ENCODE measurements at regions not wholly inside any gene's neighbourhood (a gene's known extent, or its start where the extent isn't known, plus 50 kb on each side); places are given as distances from the start of the nearest gene placed in this dataset.

DNA sequence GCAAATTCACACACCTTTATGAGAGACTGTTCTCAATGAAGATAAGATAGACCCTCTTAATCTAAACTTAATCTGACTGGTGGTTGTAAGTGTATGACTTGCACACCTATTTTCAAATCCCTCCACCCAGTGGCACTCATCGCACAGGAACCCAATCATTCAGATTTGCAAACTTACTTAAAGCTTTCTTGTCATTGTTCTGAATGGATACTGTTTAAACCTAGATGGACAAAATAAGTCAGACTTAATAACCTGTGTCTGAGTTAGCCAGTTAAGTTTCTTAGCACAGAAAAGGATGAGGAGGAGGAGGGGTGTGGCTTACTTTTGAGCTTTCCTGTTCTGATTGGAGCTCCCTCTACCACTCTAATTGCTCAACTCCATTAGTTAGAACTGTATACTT is 252.4 kb upstream of the CCNH start:
- no peak overlapping the region for H3K27ac Mint-ChIP-seq
- no peaks in the 10 kb centered on the region for H3K9me3 Mint-ChIP-seq
- H3K27me3 Mint-ChIP-seq (ENCODE audit: low read depth): no peaks in the 10 kb centered on the region
- no peak for DNase-seq (ENCODE audit: low spot score)
- H3K36me3 Mint-ChIP-seq (ENCODE audit: low read depth): no peaks in the 10 kb centered on the region
- no peaks in the 10 kb centered on the region for H3K4me1 Mint-ChIP-seq (ENCODE audit: low read depth)
- H3K4me3 Mint-ChIP-seq: no peak overlapping the region

DNA sequence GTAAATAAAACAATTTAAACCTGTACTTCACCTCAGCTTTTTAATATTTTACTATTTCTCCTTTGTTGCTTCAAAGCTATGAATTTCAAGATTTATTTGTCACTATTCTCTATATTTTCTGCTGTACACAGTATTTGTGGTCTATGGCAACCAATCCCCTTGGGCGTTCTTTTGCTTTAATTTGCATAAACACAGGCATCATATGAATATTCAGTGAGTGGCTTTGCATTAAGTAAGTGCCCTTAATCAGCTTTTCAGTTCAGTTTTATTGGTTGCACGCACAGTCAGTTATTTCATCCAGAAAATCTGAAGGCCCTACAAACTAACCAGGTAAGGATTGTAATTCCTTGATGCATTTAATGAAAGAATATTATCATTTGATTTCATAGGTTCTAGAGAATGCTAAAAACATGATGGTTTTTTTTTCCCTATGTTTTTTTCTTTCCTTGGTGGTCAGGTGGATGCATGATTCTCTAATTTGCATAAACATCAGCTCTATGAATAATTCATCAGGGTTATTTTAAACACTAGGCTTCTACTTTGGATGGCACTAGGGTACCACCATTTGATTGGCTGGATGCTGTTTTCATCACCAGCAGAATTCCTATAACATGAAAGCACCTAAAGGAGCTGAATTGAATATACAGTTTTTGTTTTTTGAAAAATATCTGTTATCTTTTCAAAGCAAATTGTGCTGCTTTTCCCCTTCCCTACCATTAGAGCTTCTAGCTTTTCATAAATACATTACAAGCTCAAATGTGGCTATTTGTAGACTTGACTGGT is 249.2 kb upstream of the CCNH start:
- Mint-ChIP-seq H3K4me3 (no peak overlapping the region), H3K27ac (no peak overlapping the region), H3K36me3 (ENCODE audit: low read depth) (no peaks in the 10 kb centered on the region), H3K9me3 (no peaks in the 10 kb centered on the region), H3K4me1 (ENCODE audit: low read depth) (no peaks in the 10 kb centered on the region), H3K27me3 (ENCODE audit: low read depth) (no peaks in the 10 kb centered on the region)
- no peak for DNase-seq (ENCODE audit: low spot score)

DNA sequence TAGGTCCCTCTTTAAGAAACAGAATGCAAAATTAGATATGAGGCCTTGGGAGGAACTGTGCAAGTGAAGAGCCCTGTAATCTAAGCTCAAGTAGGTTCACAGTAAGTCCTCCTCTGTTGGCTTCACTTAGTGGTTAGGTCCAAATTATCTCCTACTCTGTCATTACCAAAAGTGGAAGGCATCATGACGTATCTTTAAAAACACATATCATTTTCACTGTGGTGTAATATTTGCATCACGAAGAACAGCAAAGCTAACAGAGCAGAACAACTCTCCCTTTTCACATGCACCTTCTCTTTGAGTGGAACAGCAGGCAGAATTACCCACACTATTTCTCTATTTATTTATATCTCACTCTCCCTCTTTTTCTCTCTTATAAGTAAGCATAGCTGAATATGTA is 240.5 kb upstream of the CCNH start:
- H3K4me1 Mint-ChIP-seq (ENCODE audit: low read depth): no peaks in the 10 kb centered on the region
- no peak overlapping the region for H3K4me3 Mint-ChIP-seq
- no peak overlapping the region for H3K27ac Mint-ChIP-seq
- H3K36me3 Mint-ChIP-seq (ENCODE audit: low read depth): no peaks in the 10 kb centered on the region
- H3K27me3 Mint-ChIP-seq (ENCODE audit: low read depth): no peaks in the 10 kb centered on the region
- no peaks in the 10 kb centered on the region for H3K9me3 Mint-ChIP-seq
- DNase-seq (ENCODE audit: low spot score): no peak

DNA sequence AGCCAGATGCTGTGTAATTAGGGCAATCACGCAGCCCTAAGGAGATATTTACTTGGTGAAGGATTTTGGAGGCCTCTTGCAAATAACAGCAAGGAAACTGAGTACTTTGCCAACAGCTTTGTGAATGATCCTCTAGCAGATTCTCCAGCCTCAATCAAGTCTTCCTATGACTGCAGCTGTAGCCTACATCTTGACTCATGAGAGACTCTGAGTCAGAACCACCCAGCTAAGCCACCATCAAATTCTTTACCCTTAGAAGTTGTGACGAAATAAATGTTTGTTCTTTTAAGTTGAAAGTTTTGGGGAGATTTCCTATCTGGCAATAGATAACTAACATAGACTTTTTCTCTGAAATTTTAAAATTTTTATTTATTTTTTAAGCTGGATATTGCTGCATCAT is 237.6 kb upstream of the CCNH start:
- Mint-ChIP-seq H3K27me3 (ENCODE audit: low read depth) (no peaks in the 10 kb centered on the region), H3K4me3 (no peak overlapping the region), H3K27ac (no peak overlapping the region), H3K9me3 (no peaks in the 10 kb centered on the region), H3K36me3 (ENCODE audit: low read depth) (no peaks in the 10 kb centered on the region), H3K4me1 (ENCODE audit: low read depth) (no peaks in the 10 kb centered on the region)
- DNase-seq (ENCODE audit: low spot score): no peak

DNA sequence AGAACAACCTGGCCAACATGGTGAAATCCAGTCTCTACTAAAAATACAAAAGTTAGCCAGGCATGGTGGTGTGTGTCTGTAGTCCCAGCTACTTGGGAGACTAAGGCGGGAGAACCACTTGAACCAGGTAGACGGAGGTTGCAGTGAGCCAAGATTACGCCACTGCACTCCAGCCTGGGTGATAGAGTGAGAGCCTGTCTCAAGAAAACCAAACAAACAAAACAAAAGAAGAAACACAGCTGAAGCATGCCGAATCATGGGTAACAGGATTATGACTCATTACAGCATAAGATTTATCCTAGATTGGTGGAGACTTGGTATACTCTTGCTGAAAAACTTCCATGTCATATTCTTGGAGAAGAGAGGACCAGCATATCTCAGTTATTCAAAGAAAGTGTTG is 236.7 kb upstream of the CCNH start:
- Mint-ChIP-seq H3K27me3 (ENCODE audit: low read depth) (no peaks in the 10 kb centered on the region), H3K4me3 (no peak overlapping the region), H3K36me3 (ENCODE audit: low read depth) (no peaks in the 10 kb centered on the region), H3K4me1 (ENCODE audit: low read depth) (no peaks in the 10 kb centered on the region), H3K27ac (no peak overlapping the region), H3K9me3 (no peaks in the 10 kb centered on the region)
- DNase-seq (ENCODE audit: low spot score): no peak

DNA sequence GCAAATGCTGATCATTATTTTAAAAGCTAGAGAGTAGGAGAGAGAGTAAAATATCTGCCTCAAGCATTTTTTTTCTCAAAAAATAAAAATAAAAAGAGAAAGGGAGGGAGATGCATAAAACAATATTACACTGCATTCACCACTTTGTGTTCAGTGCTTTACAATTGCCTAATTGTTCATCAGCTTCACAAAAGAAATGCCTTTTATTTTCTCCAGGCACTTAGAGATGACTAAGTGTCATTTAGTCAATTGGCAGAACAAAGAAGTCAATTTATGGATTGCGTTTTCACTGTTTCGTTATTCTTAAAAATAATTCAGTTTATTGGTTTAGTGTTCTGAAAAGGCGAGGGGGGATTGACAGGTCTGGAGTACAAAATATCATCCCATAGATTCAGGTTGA is 232.5 kb upstream of the CCNH start:
- Mint-ChIP-seq H3K4me1 (ENCODE audit: low read depth) (no peaks in the 10 kb centered on the region), H3K27me3 (ENCODE audit: low read depth) (no peaks in the 10 kb centered on the region)

DNA sequence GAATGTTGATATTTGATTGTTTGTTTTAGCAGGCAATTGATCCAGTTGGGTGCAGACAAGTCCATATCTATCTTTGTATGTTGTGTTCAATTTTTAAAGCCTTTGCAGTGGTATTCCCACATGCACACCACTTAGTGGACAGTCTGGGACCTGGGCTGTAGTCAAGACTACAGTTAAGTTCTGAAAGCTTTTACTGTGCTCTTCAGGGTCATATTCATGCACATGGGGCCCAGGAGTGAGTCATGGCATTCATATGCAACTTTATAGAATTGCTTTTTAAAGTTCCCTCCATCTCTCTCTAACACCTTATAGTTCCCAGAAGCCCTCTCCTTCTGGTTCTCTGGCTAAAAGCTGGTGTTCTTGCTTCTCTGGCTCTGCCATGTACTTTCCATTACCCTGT is 228.2 kb upstream of the CCNH start:
- no peak for DNase-seq (ENCODE audit: low spot score)
- Mint-ChIP-seq H3K4me3 (no peak overlapping the region), H3K27me3 (ENCODE audit: low read depth) (no peaks in the 10 kb centered on the region), H3K27ac (no peak overlapping the region), H3K4me1 (ENCODE audit: low read depth) (no peaks in the 10 kb centered on the region), H3K9me3 (no peaks in the 10 kb centered on the region), H3K36me3 (ENCODE audit: low read depth) (no peaks in the 10 kb centered on the region)

More for the DNA sequence above, 232.5 kb upstream of the CCNH start:
- Mint-ChIP-seq H3K36me3 (ENCODE audit: low read depth) (no peaks in the 10 kb centered on the region), H3K27ac (no peak overlapping the region), H3K4me3 (no peak overlapping the region), H3K9me3 (no peaks in the 10 kb centered on the region)
- no peak for DNase-seq (ENCODE audit: low spot score)

DNA sequence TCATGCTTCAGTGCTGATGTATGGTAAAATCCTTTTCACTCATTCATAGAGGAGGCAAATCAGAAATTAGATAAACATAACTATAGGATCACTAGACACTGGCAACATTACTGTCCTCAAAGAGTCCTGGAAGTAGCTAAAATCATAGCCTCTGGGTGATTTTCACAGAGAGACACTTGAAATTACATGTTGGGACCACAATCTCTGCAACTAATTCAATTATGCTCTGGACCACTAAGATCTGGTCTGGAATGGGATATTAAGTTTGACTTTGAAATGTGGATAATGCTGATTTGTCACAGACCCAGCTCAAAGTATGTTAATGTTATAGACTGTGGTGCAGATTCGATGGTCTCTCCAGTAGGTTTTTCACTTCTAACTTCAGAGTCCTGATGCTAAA is 214.6 kb upstream of the CCNH start:
- H3K27me3 Mint-ChIP-seq (ENCODE audit: low read depth): no peaks in the 10 kb centered on the region
- no peaks in the 10 kb centered on the region for H3K36me3 Mint-ChIP-seq (ENCODE audit: low read depth)
- no peak overlapping the region for H3K27ac Mint-ChIP-seq
- H3K4me3 Mint-ChIP-seq: no peak overlapping the region
- DNase-seq (ENCODE audit: low spot score): no peak
- H3K4me1 Mint-ChIP-seq (ENCODE audit: low read depth): no peaks in the 10 kb centered on the region
- H3K9me3 Mint-ChIP-seq: no peaks in the 10 kb centered on the region

DNA sequence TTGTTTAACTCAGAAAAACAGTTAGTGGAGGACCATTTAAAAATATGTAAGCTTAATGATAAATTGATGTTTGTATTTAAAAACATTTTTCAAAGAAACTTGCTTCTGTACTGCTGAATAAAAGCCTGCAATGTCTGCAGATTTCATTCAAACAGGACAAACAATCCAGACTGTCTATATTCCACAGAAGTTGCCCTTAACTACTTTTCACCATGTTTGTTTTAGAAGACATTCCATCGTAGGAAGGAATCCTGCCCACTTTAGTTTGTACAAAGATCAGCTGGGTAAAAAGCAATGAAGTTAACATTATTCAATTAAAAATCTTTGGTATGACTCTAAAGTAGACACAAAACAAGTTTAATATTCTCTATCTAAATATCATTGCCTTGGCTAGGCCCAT is 195.7 kb upstream of the CCNH start:
- no peak overlapping the region for H3K4me3 Mint-ChIP-seq
- no peak overlapping the region for H3K27ac Mint-ChIP-seq
- no peaks in the 10 kb centered on the region for H3K27me3 Mint-ChIP-seq (ENCODE audit: low read depth)
- no peaks in the 10 kb centered on the region for H3K9me3 Mint-ChIP-seq
- no peaks in the 10 kb centered on the region for H3K4me1 Mint-ChIP-seq (ENCODE audit: low read depth)
- H3K36me3 Mint-ChIP-seq (ENCODE audit: low read depth): no peaks in the 10 kb centered on the region
- no peak for DNase-seq (ENCODE audit: low spot score)

DNA sequence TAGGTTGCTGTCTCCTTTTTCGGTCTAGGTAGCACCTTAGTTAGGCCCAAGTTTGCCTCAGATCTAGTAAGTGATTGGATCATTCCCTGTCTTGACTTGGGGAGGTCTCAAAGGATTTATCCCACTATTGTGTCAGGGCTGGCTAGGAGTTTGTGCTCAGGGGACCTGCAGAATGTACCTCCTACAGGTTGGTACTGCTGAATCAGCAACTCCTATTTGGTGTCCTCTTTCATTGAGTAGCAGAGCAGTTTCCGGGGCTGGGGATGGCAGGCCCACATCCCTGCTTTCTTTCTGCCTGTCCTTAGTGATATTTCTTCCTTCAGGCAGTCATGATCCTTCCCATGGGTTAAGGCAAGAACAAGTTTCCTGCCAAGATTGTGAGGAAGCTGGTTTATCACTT is 192.9 kb upstream of the CCNH start:
- Mint-ChIP-seq H3K27ac (no peak overlapping the region), H3K9me3 (no peaks in the 10 kb centered on the region), H3K4me1 (ENCODE audit: low read depth) (no peaks in the 10 kb centered on the region), H3K4me3 (no peak overlapping the region), H3K36me3 (ENCODE audit: low read depth) (no peaks in the 10 kb centered on the region), H3K27me3 (ENCODE audit: low read depth) (no peaks in the 10 kb centered on the region)
- no peak for DNase-seq (ENCODE audit: low spot score)

DNA sequence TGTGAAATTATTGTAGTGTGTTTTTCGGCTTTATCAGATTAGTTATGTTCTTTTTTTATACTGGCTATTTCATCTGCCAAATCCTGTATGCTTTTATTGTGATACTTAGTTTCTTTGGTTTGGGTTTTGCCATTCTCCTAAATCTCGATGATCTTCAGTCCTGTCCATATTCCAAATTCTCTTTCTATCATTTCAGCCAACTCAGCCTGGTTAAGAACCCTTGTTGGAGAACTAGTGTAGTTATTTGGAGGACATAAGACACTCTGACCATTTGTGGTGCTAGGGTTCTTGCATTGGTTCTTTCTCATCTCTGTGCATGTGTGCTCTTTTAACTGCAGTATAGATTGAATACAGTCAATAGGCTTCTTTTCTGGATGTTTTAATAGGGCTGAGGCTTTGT is 187.0 kb upstream of the CCNH start:
- Mint-ChIP-seq H3K27ac (no peak overlapping the region), H3K36me3 (ENCODE audit: low read depth) (no peaks in the 10 kb centered on the region), H3K4me3 (no peak overlapping the region), H3K27me3 (ENCODE audit: low read depth) (no peaks in the 10 kb centered on the region), H3K9me3 (no peaks in the 10 kb centered on the region), H3K4me1 (ENCODE audit: low read depth) (no peaks in the 10 kb centered on the region)
- no peak for DNase-seq (ENCODE audit: low spot score)

DNA sequence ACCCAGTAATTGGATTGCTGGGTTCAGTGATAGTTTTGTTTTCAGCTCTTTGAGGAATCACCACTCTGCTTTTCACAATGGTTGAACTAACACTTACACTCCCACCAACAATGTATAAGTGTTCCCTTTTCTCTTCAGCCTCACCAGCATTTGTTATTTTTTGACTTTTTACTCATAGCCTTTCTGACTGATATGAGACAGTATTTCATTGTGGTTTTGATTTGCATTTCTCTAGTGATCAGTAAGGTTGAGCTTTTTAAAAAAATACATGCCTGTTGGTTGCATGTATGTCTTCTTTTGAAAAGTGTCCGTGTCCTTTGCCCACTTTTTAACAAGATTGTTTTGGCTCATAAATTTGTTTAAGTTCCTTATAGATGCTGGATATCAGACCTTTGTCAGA is 185.7 kb upstream of the CCNH start:
- H3K9me3 Mint-ChIP-seq: no peaks in the 10 kb centered on the region
- H3K4me3 Mint-ChIP-seq: no peak overlapping the region
- DNase-seq (ENCODE audit: low spot score): no peak
- no peak overlapping the region for H3K27ac Mint-ChIP-seq
- H3K4me1 Mint-ChIP-seq (ENCODE audit: low read depth): no peaks in the 10 kb centered on the region
- no peaks in the 10 kb centered on the region for H3K27me3 Mint-ChIP-seq (ENCODE audit: low read depth)
- no peaks in the 10 kb centered on the region for H3K36me3 Mint-ChIP-seq (ENCODE audit: low read depth)

DNA sequence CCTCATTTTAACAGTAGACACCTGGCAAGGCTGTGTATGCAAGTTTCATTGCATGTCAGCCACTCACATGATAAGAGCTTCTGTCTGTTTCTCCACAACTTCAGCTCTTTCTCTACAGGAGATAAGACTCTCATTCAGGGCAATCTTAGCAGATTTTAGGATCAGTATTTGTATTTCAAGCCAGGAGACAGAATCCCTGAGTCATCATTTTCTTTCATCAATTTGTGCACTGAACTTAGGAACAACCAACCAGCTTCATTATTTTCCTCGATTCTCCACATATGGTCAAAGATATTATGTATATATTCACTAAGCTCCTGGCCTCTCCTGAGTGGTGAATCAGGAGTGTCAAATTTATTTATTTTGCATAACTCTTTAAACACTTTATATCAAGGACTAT is 181.8 kb upstream of the CCNH start:
- no peak for DNase-seq (ENCODE audit: low spot score)
- Mint-ChIP-seq H3K27ac (no peak overlapping the region), H3K4me1 (ENCODE audit: low read depth) (no peaks in the 10 kb centered on the region), H3K36me3 (ENCODE audit: low read depth) (no peaks in the 10 kb centered on the region), H3K4me3 (no peak overlapping the region), H3K9me3 (no peaks in the 10 kb centered on the region), H3K27me3 (ENCODE audit: low read depth) (no peaks in the 10 kb centered on the region)

DNA sequence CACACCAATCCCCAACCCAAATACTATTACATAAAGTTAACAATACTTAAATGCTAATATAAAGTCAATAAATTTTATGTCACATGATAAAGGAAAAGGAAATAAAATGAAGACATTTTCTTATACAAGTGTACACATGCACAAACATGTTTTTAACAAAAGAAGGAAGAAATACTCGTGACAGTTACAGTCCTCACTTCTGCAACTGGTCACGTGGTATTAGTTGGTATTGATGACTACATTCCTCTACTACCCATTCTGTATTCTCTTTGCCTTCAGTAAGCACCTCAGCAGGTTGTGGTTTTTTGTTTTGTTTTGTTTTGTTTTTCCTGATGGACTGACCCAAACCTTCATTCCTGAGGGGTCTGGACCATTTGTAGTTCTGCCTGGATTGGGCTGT is 176.9 kb upstream of the CCNH start:
- Mint-ChIP-seq H3K4me1 (ENCODE audit: low read depth) (no peaks in the 10 kb centered on the region), H3K27me3 (ENCODE audit: low read depth) (no peaks in the 10 kb centered on the region), H3K4me3 (no peak overlapping the region), H3K27ac (no peak overlapping the region), H3K9me3 (no peaks in the 10 kb centered on the region), H3K36me3 (ENCODE audit: low read depth) (no peaks in the 10 kb centered on the region)
- no peak for DNase-seq (ENCODE audit: low spot score)

DNA sequence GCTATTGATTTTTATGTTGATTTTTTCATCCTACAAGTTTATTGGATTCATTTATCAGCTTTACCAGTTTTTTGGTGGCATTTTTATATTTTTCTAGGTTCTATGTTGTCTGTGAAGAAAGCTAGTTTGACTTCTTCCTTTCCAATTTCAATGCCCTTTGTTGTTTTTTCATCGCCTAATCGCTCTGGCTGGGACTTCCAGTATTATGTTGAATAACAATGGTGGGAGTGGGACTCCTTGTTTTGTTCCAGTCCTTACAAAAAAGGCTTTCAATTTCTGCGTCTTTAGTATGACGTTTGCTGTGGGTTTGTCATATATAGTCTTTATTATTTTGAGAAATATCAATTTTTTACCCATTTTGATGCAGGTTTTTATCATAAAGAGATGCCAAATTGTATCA is 175.6 kb upstream of the CCNH start:
- no peaks in the 10 kb centered on the region for H3K9me3 Mint-ChIP-seq
- H3K27ac Mint-ChIP-seq: no peak overlapping the region
- no peaks in the 10 kb centered on the region for H3K27me3 Mint-ChIP-seq (ENCODE audit: low read depth)
- no peak for DNase-seq (ENCODE audit: low spot score)
- no peaks in the 10 kb centered on the region for H3K36me3 Mint-ChIP-seq (ENCODE audit: low read depth)
- no peaks in the 10 kb centered on the region for H3K4me1 Mint-ChIP-seq (ENCODE audit: low read depth)
- no peak overlapping the region for H3K4me3 Mint-ChIP-seq

All from T-helper 2 cell treated with Interferon-gamma antibody and Interleukin-4, amounts not matched to agents 5 μg/mL and 100 μg/mL, for 36 hours (primary cell).